H1 (cell line): ENCODE measurements at regions not wholly inside any gene's neighbourhood (a gene's known extent, or its start where the extent isn't known, plus 50 kb on each side); places are given as distances from the start of the nearest gene placed in this dataset.

Experiments used
- CBX5 ChIP-seq: fragments of 300-800, 300-1000 bp; sonication (generic); IDR thresholded peaks from 2 replicates; pipeline ENCODE4 v1.7.1; 2016; ENCODE audit warnings: antibody characterized with exemption, low read length, low read depth
- EZH2 ChIP-seq: fragments of 200-600 bp; sonication (generic); IDR thresholded peaks from 2 replicates; pipeline ENCODE4 v1.7.1; 2012; ENCODE audit warnings: low read depth, mild to moderate bottlenecking, moderate library complexity, low read length, inconsistent platforms; ENCODE audit not compliant: severe bottlenecking
- KDM1A ChIP-seq: fragments of 200-600, 300-600 bp; sonication (generic); IDR thresholded peaks from 2 replicates; pipeline ENCODE4 v1.7.1; 2016; ENCODE audit warnings: mild to moderate bottlenecking, low read length, borderline replicate concordance
- NANOG ChIP-seq: IDR thresholded peaks from 2 replicates; pipeline ENCODE4 v1.6.1; 2011; ENCODE audit warnings: low read length, low read depth, mild to moderate bottlenecking, inconsistent platforms; ENCODE audit not compliant: insufficient read depth, poor library complexity, severe bottlenecking
- POLR2AphosphoS5 ChIP-seq: IDR thresholded peaks from 2 replicates; pipeline ENCODE4 v1.6.1; 2011; ENCODE audit warnings: low read depth, low read length
- SAP30 ChIP-seq: fragments of 300-600 bp; sonication (generic); IDR thresholded peaks from 2 replicates; pipeline ENCODE4 v1.7.1; 2012; ENCODE audit warnings: low read length, moderate library complexity, mild to moderate bottlenecking, inconsistent platforms; ENCODE audit not compliant: insufficient read depth, insufficient replicate concordance
- SP4 ChIP-seq: IDR thresholded peaks from 2 replicates; pipeline ENCODE4 v1.6.1; 2012; ENCODE audit warnings: low read length, inconsistent platforms
- TF ChIP-seq, protein P1 (sequence below): fragments of 300-600 bp; sonication (generic); IDR thresholded peaks from 2 replicates; pipeline ENCODE4 v1.7.1; 2012; ENCODE audit warnings: low read length, moderate library complexity, mild to moderate bottlenecking, inconsistent platforms; ENCODE audit not compliant: insufficient replicate concordance
- TF ChIP-seq, protein P2 (sequence below), 3 experiments: IDR thresholded peaks; 1 replicate in 2 of 3; 2 replicates in 1 of 3; pipeline versions ENCODE4 v1.5.1 to v1.6.1; 2011; ENCODE audit warnings: low read length in 3 of 3, mild to moderate bottlenecking in 3 of 3, inconsistent platforms in 2 of 3, low read depth in 1 of 3, moderate library complexity in 1 of 3; ENCODE audit not compliant: insufficient read depth in 1 of 3; ENCODE audit errors: control extremely low read depth in 1 of 3

- TF ChIP-seq, protein P1, sequence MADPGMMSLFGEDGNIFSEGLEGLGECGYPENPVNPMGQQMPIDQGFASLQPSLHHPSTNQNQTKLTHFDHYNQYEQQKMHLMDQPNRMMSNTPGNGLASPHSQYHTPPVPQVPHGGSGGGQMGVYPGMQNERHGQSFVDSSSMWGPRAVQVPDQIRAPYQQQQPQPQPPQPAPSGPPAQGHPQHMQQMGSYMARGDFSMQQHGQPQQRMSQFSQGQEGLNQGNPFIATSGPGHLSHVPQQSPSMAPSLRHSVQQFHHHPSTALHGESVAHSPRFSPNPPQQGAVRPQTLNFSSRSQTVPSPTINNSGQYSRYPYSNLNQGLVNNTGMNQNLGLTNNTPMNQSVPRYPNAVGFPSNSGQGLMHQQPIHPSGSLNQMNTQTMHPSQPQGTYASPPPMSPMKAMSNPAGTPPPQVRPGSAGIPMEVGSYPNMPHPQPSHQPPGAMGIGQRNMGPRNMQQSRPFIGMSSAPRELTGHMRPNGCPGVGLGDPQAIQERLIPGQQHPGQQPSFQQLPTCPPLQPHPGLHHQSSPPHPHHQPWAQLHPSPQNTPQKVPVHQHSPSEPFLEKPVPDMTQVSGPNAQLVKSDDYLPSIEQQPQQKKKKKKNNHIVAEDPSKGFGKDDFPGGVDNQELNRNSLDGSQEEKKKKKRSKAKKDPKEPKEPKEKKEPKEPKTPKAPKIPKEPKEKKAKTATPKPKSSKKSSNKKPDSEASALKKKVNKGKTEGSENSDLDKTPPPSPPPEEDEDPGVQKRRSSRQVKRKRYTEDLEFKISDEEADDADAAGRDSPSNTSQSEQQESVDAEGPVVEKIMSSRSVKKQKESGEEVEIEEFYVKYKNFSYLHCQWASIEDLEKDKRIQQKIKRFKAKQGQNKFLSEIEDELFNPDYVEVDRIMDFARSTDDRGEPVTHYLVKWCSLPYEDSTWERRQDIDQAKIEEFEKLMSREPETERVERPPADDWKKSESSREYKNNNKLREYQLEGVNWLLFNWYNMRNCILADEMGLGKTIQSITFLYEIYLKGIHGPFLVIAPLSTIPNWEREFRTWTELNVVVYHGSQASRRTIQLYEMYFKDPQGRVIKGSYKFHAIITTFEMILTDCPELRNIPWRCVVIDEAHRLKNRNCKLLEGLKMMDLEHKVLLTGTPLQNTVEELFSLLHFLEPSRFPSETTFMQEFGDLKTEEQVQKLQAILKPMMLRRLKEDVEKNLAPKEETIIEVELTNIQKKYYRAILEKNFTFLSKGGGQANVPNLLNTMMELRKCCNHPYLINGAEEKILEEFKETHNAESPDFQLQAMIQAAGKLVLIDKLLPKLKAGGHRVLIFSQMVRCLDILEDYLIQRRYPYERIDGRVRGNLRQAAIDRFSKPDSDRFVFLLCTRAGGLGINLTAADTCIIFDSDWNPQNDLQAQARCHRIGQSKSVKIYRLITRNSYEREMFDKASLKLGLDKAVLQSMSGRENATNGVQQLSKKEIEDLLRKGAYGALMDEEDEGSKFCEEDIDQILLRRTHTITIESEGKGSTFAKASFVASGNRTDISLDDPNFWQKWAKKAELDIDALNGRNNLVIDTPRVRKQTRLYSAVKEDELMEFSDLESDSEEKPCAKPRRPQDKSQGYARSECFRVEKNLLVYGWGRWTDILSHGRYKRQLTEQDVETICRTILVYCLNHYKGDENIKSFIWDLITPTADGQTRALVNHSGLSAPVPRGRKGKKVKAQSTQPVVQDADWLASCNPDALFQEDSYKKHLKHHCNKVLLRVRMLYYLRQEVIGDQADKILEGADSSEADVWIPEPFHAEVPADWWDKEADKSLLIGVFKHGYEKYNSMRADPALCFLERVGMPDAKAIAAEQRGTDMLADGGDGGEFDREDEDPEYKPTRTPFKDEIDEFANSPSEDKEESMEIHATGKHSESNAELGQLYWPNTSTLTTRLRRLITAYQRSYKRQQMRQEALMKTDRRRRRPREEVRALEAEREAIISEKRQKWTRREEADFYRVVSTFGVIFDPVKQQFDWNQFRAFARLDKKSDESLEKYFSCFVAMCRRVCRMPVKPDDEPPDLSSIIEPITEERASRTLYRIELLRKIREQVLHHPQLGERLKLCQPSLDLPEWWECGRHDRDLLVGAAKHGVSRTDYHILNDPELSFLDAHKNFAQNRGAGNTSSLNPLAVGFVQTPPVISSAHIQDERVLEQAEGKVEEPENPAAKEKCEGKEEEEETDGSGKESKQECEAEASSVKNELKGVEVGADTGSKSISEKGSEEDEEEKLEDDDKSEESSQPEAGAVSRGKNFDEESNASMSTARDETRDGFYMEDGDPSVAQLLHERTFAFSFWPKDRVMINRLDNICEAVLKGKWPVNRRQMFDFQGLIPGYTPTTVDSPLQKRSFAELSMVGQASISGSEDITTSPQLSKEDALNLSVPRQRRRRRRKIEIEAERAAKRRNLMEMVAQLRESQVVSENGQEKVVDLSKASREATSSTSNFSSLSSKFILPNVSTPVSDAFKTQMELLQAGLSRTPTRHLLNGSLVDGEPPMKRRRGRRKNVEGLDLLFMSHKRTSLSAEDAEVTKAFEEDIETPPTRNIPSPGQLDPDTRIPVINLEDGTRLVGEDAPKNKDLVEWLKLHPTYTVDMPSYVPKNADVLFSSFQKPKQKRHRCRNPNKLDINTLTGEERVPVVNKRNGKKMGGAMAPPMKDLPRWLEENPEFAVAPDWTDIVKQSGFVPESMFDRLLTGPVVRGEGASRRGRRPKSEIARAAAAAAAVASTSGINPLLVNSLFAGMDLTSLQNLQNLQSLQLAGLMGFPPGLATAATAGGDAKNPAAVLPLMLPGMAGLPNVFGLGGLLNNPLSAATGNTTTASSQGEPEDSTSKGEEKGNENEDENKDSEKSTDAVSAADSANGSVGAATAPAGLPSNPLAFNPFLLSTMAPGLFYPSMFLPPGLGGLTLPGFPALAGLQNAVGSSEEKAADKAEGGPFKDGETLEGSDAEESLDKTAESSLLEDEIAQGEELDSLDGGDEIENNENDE, result no peak
- TF ChIP-seq SP4 (no peak), POLR2AphosphoS5 (no peak), KDM1A (no peak), CBX5 (no peak), NANOG (no peak), SAP30 (no peak), EZH2 (no peak)
- TF ChIP-seq, protein P2, sequence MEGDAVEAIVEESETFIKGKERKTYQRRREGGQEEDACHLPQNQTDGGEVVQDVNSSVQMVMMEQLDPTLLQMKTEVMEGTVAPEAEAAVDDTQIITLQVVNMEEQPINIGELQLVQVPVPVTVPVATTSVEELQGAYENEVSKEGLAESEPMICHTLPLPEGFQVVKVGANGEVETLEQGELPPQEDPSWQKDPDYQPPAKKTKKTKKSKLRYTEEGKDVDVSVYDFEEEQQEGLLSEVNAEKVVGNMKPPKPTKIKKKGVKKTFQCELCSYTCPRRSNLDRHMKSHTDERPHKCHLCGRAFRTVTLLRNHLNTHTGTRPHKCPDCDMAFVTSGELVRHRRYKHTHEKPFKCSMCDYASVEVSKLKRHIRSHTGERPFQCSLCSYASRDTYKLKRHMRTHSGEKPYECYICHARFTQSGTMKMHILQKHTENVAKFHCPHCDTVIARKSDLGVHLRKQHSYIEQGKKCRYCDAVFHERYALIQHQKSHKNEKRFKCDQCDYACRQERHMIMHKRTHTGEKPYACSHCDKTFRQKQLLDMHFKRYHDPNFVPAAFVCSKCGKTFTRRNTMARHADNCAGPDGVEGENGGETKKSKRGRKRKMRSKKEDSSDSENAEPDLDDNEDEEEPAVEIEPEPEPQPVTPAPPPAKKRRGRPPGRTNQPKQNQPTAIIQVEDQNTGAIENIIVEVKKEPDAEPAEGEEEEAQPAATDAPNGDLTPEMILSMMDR (IDR thresholded peaks at IDR 0.05; ENCODE audit: control extremely low read depth in 1 of 3, insufficient read depth in 1 of 3, low read depth in 1 of 3, low read length in 3 of 3), result no peak
These were observed 1379.0 kb upstream of the MIR17HG start (continued) for GRCh38 chr13:89968470-89968869.
